PC-9 (cell line): ENCODE measurements at regions not wholly inside any gene's neighbourhood (a gene's known extent, or its start where the extent isn't known, plus 50 kb on each side); places are given as distances from the start of the nearest gene placed in this dataset.

Experiments
- BruUV-seq: library from RNA; stranded (reverse); fragments of 400-500 nt; replicated peaks from 2 replicates; lab custom pipeline; 2021; lab: Mats Ljungman, UMichigan
- CTCF ChIA-PET: fragments of 300-600 bp; sonication (Branson Sonifier 250); formaldehyde crosslinking; loops from one replicate; lab custom pipeline; 2022; ENCODE audit warnings: antibody characterized with exemption; lab: Charles Lee
- POLR2A ChIA-PET: fragments of 300-600 bp; sonication (Branson Sonifier 250); formaldehyde crosslinking; loops from one replicate; lab custom pipeline; 2022; ENCODE audit warnings: antibody characterized with exemption; ENCODE audit not compliant: unreplicated experiment; lab: Charles Lee
- DNase-seq, 2 experiments: peaks; one replicate each; pipeline versions ENCODE4 v3.0.0 to v3.0.0-alpha.2; 2015 to 2022; ENCODE audit warnings: mixed read lengths in 1 of 2
- H2AFZ ChIP-seq: fragments of 200-600 bp; sonication (generic); 2 replicates; pipeline ENCODE4 v1.8.1; 2017; ENCODE audit warnings: antibody characterized with exemption
- H3F3A ChIP-seq: fragments of 200-600 bp; sonication (generic); 2 replicates; pipeline ENCODE4 v1.8.1; 2017; ENCODE audit warnings: antibody characterized with exemption, mild to moderate bottlenecking, low read depth; ENCODE audit not compliant: insufficient read depth
- H3K27ac ChIP-seq: fragments of 200-600 bp; sonication (generic); 2 replicates; pipeline ENCODE4 v1.6.1; 2016; ENCODE audit warnings: mixed run types
- H3K27me3 ChIP-seq: fragments of 200-600 bp; sonication (generic); 2 replicates; pipeline ENCODE4 v1.6.1; 2016; ENCODE audit warnings: low read depth, mixed run types; ENCODE audit not compliant: insufficient read depth
- H3K36me3 ChIP-seq: fragments of 200-600 bp; sonication (generic); 2 replicates; pipeline ENCODE4 v1.6.1; 2016; ENCODE audit warnings: low read depth, mixed run types
- H3K4me1 ChIP-seq: fragments of 200-600 bp; sonication (generic); replicated peaks from 2 replicates; pipeline ENCODE4 v1.6.1; 2016; ENCODE audit warnings: mixed run types; ENCODE audit not compliant: insufficient read depth
- H3K4me2 ChIP-seq: fragments of 200-600 bp; sonication (generic); 2 replicates; pipeline ENCODE4 v1.6.1; 2017; ENCODE audit warnings: mixed run types
- H3K4me3 ChIP-seq: fragments of 200-600 bp; sonication (generic); 2 replicates; pipeline ENCODE4 v1.6.1; 2016; ENCODE audit warnings: mixed run types
- H3K79me2 ChIP-seq: fragments of 200-600 bp; sonication (generic); 2 replicates; pipeline ENCODE4 v1.6.1; 2017; ENCODE audit warnings: low read depth, mixed run types
- H3K9me2 ChIP-seq: fragments of 200-600 bp; sonication (generic); 2 replicates; pipeline ENCODE4 v1.8.1; 2017; ENCODE audit warnings: mild to moderate bottlenecking; ENCODE audit not compliant: insufficient read depth
- H3K9me3 ChIP-seq: fragments of 200-600 bp; sonication (generic); 2 replicates; pipeline ENCODE4 v1.8.1; 2016; ENCODE audit warnings: low read depth; ENCODE audit not compliant: insufficient read depth
- H4K20me1 ChIP-seq: fragments of 200-600 bp; sonication (generic); 2 replicates; pipeline ENCODE4 v1.8.1; 2017; ENCODE audit not compliant: insufficient read depth
- CTCF ChIP-seq: fragments of 200-600 bp; sonication (generic); conservative IDR thresholded peaks from 2 replicates; pipeline ENCODE4 v1.6.1; 2017; ENCODE audit warnings: mixed run types, antibody characterized with exemption, mild to moderate bottlenecking, moderate library complexity
- EZH2 ChIP-seq: fragments of 200-600 bp; sonication (generic); IDR thresholded peaks from 2 replicates; pipeline ENCODE4 v1.8.0; 2017; ENCODE audit warnings: antibody characterized with exemption, low read depth
- intact Hi-C: fragments of 100-400 bp; cut with micrococcal nuclease; formaldehyde crosslinking; loops from one replicate; pipeline ENCODE4 v1.10.0; 2022; ENCODE audit not compliant: unreplicated experiment

- BruUV-seq = no TSS peak
- Histone ChIP-seq H3K9me3 (no peaks in the 10 kb centered on the region), H3K27me3 (no peaks in the 10 kb centered on the region), H3K4me3 (no peak overlapping the region), H3K4me2 (peak overlapping the region; percentile 36; the same call in 1 of the 2 replicates), H2AFZ (no peak overlapping the region), H3K27ac (peak overlapping the region; percentile 59), H3K4me1 (peaks cover 26% of the 10 kb centered on the region), H3K36me3 (no peaks in the 10 kb centered on the region), H3K9me2 (no peaks in the 10 kb centered on the region), H3K79me2 (no peaks in the 10 kb centered on the region), H4K20me1 (no peaks in the 10 kb centered on the region), H3F3A (peaks cover 7% of the 10 kb centered on the region; the same call in 1 of the 2 replicates)
- CTCF ChIA-PET = interaction anchor here (0.5 kb wide), 1 partner anchor 113 kb away, joined by 5 read pairs; no protein-coding TSS in a partner anchor
- intact Hi-C loops = no loop called here
- TF ChIP-seq EZH2 = no peak
- no peak for TF ChIP-seq CTCF
- POLR2A ChIA-PET = interaction anchor here (0.6 to 0.7 kb wide), 3 partner anchors 10 to 1013 kb away, joined by 3 to 7 read pairs (median 6); no protein-coding TSS in a partner anchor
- DNase-seq = peak in 1 of 2 experiments; percentile 80
These were observed 64.7 kb upstream of the EXOC1L start for GRCh38 chr4:55754754-55755350.

GRCh38 chr4:55756208-55756607 lies 63.4 kb upstream of the EXOC1L start:
- intact Hi-C loops = no loop called here
- ChIA-PET CTCF (no interaction called here), POLR2A (no interaction called here)
- no peak overlapping the region for H3K27ac ChIP-seq
- no peaks in the 10 kb centered on the region for H3K36me3 ChIP-seq
- no TSS peak for BruUV-seq
- no peaks in the 10 kb centered on the region for H3K79me2 ChIP-seq
- H3K27me3 ChIP-seq = no peaks in the 10 kb centered on the region
- H3K4me2 ChIP-seq = no peak overlapping the region
- no peak for DNase-seq
- TF ChIP-seq EZH2 (no peak), CTCF (no peak)
- H3F3A ChIP-seq = peaks cover 7% of the 10 kb centered on the region; the same call in 1 of the 2 replicates
- no peaks in the 10 kb centered on the region for H4K20me1 ChIP-seq
- no peak overlapping the region for H2AFZ ChIP-seq
- no peaks in the 10 kb centered on the region for H3K9me3 ChIP-seq
- H3K4me1 ChIP-seq = peaks cover 26% of the 10 kb centered on the region
- H3K4me3 ChIP-seq = no peak overlapping the region
- H3K9me2 ChIP-seq = no peaks in the 10 kb centered on the region

GRCh38 chr4:55757356-55757952 lies 62.1 kb upstream of the EXOC1L start:
- no peak overlapping the region for H3K4me2 ChIP-seq
- no peaks in the 10 kb centered on the region for H3K9me2 ChIP-seq
- H3K27me3 ChIP-seq = no peaks in the 10 kb centered on the region
- H3K36me3 ChIP-seq = no peaks in the 10 kb centered on the region
- H2AFZ ChIP-seq = no peak overlapping the region
- H3K9me3 ChIP-seq = no peaks in the 10 kb centered on the region
- TF ChIP-seq CTCF (no peak), EZH2 (no peak)
- H4K20me1 ChIP-seq = no peaks in the 10 kb centered on the region
- BruUV-seq = no TSS peak
- H3K79me2 ChIP-seq = no peaks in the 10 kb centered on the region
- no peak overlapping the region for H3K27ac ChIP-seq
- H3K4me1 ChIP-seq = peaks cover 26% of the 10 kb centered on the region
- no peak overlapping the region for H3K4me3 ChIP-seq
- ChIA-PET POLR2A (interaction anchor here (0.7 kb wide), 1 partner anchor 98 kb away, joined by 10 read pairs; no protein-coding TSS in a partner anchor), CTCF (no interaction called here)
- no peak for DNase-seq
- H3F3A ChIP-seq = peaks cover 7% of the 10 kb centered on the region; the same call in 1 of the 2 replicates
- intact Hi-C loops = no loop called here
